HEK293T (cell line): ENCODE measurements at regions not wholly inside any gene's neighbourhood (a gene's known extent, or its start where the extent isn't known, plus 50 kb on each side); places are given as distances from the start of the nearest gene placed in this dataset.

Source experiments
- CTCF ChIA-PET: fragments of 350-600 bp; formaldehyde crosslinking; extraction: SDS; loops from one replicate; lab custom pipeline; 2021; ENCODE audit warnings: antibody characterized with exemption, inconsistent platforms; lab: Yijun Ruan, JAX
- POLR2A ChIA-PET: fragments of 350-600 bp; formaldehyde crosslinking; extraction: SDS; loops from one replicate; lab custom pipeline; 2020; ENCODE audit warnings: antibody characterized with exemption, inconsistent platforms; lab: Yijun Ruan, JAX
- DNase-seq: peaks from one replicate; pipeline ENCODE4 v3.0.0; 2012; ENCODE audit warnings: mixed read lengths; ENCODE audit errors: extremely low spot score
- ARNT ChIP-seq: fragments of 450-650 bp; IDR thresholded peaks from 2 replicates; pipeline ENCODE4 v1.6.1; 2017; ENCODE audit warnings: mild to moderate bottlenecking
- BHLHE40 ChIP-seq: fragments of 450-650 bp; IDR thresholded peaks from 2 replicates; pipeline ENCODE4 v1.6.1; 2016; ENCODE audit warnings: mild to moderate bottlenecking, moderate library complexity, borderline replicate concordance
- CTBP1 ChIP-seq: fragments of 450-650 bp; IDR thresholded peaks from 2 replicates; pipeline ENCODE4 v1.6.1; 2016; ENCODE audit warnings: borderline replicate concordance
- ELF4 ChIP-seq: fragments of 450-650 bp; IDR thresholded peaks from 2 replicates; pipeline ENCODE4 v1.6.1; 2017; ENCODE audit warnings: antibody characterized with exemption
- FOXA1 ChIP-seq: fragments of 450-650 bp; IDR thresholded peaks from 2 replicates; pipeline ENCODE4 v1.6.1; 2016; ENCODE audit warnings: mild to moderate bottlenecking
- FOXK2 ChIP-seq: fragments of 450-650 bp; IDR thresholded peaks from 2 replicates; pipeline ENCODE4 v1.6.1; 2016; ENCODE audit warnings: mild to moderate bottlenecking
- FOXM1 ChIP-seq: fragments of 450-650 bp; IDR thresholded peaks from 2 replicates; pipeline ENCODE4 v1.6.1; 2017; ENCODE audit warnings: mild to moderate bottlenecking, borderline replicate concordance
- HDGF ChIP-seq: fragments of 450-650 bp; IDR thresholded peaks from 2 replicates; pipeline ENCODE4 v1.6.1; 2017; ENCODE audit warnings: antibody characterized with exemption, borderline replicate concordance
- L3MBTL2 ChIP-seq: fragments of 450-650 bp; conservative IDR thresholded peaks from 2 replicates; pipeline ENCODE4 v1.6.1; 2016; ENCODE audit warnings: mild to moderate bottlenecking
- LEF1 ChIP-seq: fragments of 450-650 bp; IDR thresholded peaks from 2 replicates; pipeline ENCODE4 v1.6.1; 2017; ENCODE audit warnings: mild to moderate bottlenecking, borderline replicate concordance
- NFRKB ChIP-seq: fragments of 450-650 bp; IDR thresholded peaks from 2 replicates; pipeline ENCODE4 v1.6.1; 2016; ENCODE audit warnings: mild to moderate bottlenecking, moderate library complexity
- SP1 ChIP-seq: fragments of 450-650 bp; IDR thresholded peaks from 2 replicates; pipeline ENCODE4 v1.6.1; 2017
- SUZ12 ChIP-seq: fragments of 450-650 bp; IDR thresholded peaks from 2 replicates; pipeline ENCODE4 v1.6.1; 2016; ENCODE audit warnings: mild to moderate bottlenecking
- TARDBP ChIP-seq: fragments of 450-650 bp; IDR thresholded peaks from 2 replicates; pipeline ENCODE4 v1.6.1; 2016
- ZNF384 ChIP-seq: fragments of 450-650 bp; IDR thresholded peaks from 2 replicates; pipeline ENCODE4 v1.6.1; 2016
- TF ChIP-seq, protein P1 (sequence below): fragments of 450-650 bp; IDR thresholded peaks from 2 replicates; pipeline ENCODE4 v1.6.1; 2016

DNA sequence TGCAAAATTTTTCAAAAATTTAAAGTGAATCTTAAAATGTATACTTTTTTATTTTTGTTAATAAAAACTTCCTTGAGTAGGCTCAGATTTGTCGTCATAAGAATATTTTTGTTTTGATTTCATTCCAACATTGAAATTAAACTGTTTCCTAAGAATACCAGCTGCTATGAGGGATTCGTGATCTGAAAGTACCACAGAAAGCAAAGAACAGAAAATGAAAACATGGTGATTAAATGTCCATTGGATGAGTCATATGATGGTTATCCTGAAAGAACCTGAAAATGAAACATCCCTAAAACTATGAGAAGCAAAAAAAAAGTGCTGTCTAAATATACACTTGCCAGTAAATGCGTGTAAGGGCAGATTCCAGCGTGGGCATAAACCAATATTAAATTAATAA lies 143.8 kb downstream of the GMNC start:
- TF ChIP-seq SP1 (no peak), LEF1 (no peak)
- ChIA-PET CTCF (no interaction called here), POLR2A (no interaction called here)
- DNase-seq: no peak

DNA sequence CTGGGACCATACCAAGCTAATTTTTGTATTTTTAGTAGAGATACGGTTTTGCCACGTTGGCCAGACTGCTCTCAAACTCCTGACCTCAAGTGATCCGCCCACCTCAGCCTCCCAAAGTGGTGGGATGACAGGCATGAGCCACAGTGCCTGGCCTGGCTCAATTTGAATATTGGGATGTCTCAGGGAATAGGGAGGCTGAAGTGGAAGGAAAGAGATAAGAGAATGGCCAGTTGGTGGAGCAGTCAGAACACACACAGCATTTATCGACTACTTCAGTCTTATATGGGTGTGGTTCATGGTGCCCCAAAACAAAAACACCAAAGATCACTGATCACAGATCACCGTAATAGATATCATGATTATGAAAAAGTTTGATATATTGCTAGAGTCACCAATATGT lies 144.4 kb downstream of the GMNC start:
- no peak for TF ChIP-seq L3MBTL2
- TF ChIP-seq ZNF384: no peak
- no peak for TF ChIP-seq SP1
- no peak for TF ChIP-seq LEF1
- no peak for TF ChIP-seq FOXA1
- TF ChIP-seq TARDBP: no peak
- ChIA-PET CTCF (no interaction called here), POLR2A (no interaction called here)
- DNase-seq: no peak

DNA sequence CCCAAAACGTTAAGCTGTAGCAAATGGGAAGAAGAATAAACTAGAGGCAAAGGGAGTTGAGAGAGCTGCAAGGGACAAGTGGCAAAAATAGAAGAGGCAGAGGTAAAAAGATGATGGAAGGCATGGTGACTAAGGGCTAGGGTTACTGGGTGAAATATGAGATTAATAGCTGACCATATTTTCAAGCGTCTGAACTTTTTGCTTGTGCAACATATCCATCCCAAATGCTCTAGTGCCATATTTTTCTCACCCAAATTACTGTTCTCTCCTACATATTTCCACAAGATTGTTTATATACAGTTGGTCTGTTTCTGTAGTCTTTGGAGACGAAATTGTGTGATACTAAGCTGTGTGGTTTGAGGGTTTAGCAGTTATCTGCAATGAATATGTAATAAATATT lies 145.5 kb downstream of the GMNC start:
- POLR2A ChIA-PET: no interaction called here
- DNase-seq: no peak
- CTCF ChIA-PET: no interaction called here
- no peak for TF ChIP-seq ELF4
- TF ChIP-seq NFRKB: no peak
- TF ChIP-seq LEF1: no peak
- TF ChIP-seq TARDBP: no peak
- no peak for TF ChIP-seq L3MBTL2
- TF ChIP-seq ZNF384: no peak
- TF ChIP-seq, protein P1, sequence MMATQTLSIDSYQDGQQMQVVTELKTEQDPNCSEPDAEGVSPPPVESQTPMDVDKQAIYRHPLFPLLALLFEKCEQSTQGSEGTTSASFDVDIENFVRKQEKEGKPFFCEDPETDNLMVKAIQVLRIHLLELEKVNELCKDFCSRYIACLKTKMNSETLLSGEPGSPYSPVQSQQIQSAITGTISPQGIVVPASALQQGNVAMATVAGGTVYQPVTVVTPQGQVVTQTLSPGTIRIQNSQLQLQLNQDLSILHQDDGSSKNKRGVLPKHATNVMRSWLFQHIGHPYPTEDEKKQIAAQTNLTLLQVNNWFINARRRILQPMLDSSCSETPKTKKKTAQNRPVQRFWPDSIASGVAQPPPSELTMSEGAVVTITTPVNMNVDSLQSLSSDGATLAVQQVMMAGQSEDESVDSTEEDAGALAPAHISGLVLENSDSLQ: no peak

DNA sequence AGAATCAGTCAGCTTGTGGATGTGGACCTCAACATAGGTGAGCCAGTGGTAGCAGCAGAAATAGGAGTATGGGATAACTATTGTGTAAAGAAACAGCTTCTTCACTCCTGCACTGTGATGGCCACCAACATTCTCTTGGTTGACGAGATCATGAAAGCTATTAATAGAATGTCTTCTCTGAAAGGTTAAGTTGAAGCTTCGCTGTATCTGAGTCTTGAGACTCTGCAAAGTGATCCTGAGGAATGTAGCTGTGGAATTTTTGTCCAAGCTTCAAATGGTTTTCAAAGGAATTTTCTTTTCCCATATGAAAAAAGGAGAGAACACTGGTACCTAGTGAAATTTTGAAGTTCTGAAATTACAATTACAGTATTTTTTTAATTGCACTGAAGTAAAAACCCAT lies 146.3 kb downstream of the GMNC start:
- TF ChIP-seq ZNF384 (no peak), ARNT (no peak), FOXK2 (no peak), L3MBTL2 (no peak), FOXA1 (no peak), BHLHE40 (no peak), NFRKB (no peak), HDGF (no peak), TARDBP (no peak), SP1 (no peak), CTBP1 (no peak), SUZ12 (no peak)
- TF ChIP-seq, protein P1: no peak
- ChIA-PET CTCF (no interaction called here), POLR2A (no interaction called here)
- DNase-seq: no peak

DNA sequence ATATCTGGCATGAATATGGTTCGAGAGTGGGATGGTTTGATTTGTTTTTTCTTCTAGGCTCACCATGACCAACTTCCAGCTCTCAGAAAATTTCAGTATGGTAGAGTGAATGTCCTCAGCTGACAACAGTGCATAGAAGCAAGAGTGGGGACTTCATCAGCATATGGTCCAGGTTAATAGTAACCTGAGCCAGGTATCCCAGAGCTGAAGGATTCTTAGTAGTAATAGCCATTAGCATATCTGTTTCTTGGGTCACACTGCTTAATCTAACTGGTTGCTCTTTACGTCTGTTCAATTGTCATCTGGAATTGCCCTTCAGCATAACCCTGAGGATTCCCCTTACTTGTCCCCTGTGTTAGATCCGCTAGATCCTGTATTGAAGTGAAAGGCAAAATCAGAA lies 151.8 kb downstream of the GMNC start:
- ChIA-PET POLR2A (no interaction called here), CTCF (no interaction called here)
- TF ChIP-seq FOXM1 (no peak), SUZ12 (no peak), HDGF (no peak), ARNT (no peak), ZNF384 (no peak), BHLHE40 (no peak), FOXA1 (no peak), L3MBTL2 (no peak)
- TF ChIP-seq, protein P1: no peak
- no peak for DNase-seq

DNA sequence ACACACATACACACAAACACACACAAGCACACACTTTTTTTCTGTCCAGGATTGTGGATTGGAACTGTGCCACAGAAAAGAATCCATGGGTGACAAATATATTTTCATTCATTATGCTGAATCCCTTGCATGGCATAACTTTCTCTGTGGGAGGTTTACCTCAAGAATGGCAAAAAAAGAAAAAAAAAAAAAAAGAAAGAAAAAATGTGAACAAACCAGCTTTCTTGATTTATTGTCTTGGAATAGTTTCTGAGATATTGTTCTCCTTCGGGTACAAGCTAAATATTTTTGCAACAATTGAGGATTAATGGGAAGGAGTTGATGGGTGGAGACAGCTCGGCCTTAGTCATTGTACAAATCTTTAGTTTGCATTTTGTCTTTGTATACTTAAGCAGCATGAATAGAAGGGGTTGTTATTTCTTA lies 153.1 kb downstream of the GMNC start:
- DNase-seq: no peak
- POLR2A ChIA-PET: no interaction called here
- CTCF ChIA-PET: interaction anchor here (0.7 kb wide), 1 partner anchor 9 kb away, joined by 3 read pairs; no protein-coding TSS in a partner anchor
- TF ChIP-seq, protein P1: no peak
- no peak for TF ChIP-seq FOXM1
